ENCODE measurements at regions not wholly inside any gene's neighbourhood (a gene's known extent, or its start where the extent isn't known, plus 50 kb on each side); places are given as distances from the start of the nearest gene placed in this dataset.

DNA sequence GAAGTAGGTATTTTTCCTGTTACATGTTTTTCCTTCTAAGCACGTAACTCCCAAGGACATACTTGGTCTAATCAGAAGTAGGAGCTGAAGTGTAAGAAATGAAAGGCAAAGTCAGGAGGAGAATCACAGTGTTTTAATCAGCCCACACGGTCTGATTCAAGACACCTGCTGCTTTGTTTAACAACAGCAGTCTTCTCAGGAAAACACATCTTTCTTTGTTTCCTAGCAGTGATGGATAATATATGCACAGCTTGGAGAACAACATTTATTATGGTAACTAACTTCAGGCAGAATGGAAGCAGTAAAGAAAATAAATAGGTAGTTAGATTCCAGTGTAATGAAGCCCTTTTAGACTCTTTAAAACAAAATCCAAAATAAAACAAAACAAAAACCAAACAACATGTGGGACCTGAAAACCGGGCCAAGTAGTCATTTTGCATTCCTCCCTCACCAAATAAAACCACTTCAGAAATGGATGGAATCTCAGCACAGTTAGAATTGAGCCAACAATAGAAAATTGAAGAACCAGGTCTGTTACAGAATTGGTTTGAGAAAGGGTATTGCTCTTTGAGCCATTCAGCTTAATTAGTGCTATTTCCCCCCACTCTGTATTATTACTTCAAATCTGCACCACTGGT is 61.1 kb upstream of the UGP2 start:
- peak; percentile 34 for DNase-seq (ENCODE audit: low spot score)

DNA sequence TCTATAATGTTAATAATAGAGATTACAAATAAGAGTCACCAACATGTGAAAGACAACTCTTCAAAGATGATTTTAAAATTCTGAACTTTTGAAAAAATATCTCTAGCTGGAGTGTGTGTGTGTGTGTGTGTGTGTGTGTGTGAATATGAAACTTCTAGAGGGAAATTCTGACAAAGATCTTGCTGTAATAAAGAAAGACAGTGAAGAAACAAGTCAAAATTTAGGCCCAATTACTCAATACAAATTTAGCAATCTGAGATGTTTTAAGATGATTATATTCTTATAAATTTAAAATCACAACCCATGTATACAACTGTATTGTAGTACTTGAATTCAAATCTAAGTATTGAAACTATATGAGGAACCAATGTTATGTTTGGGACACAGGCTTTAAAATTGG is 57.2 kb upstream of the UGP2 start:
- no peak for DNase-seq (ENCODE audit: low spot score)

DNA sequence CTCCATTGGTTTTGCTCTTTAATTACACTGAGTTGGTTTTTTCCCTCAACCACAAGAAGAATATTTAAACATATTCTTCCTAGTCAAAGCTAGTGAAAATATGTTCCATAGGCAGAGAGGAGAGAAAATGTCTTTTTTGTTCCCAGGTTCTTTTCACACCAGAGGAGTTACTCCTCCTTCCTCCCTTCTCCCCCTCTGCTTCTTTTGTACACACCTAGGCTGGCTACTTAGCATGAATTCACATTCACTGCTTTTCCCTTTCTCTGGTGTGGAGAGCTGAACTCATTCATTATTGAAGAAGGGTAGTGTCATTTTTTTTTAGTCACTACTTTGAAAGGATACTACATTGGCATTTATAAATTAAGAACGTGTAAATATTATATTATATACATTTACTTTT is 56.6 kb upstream of the UGP2 start:
- no peak for DNase-seq (ENCODE audit: low spot score)

- no peak for DNase-seq (ENCODE audit: low spot score)
Observed at GRCh38 chr2:63786471-63786870, 55.2 kb upstream of the UGP2 start.

DNA sequence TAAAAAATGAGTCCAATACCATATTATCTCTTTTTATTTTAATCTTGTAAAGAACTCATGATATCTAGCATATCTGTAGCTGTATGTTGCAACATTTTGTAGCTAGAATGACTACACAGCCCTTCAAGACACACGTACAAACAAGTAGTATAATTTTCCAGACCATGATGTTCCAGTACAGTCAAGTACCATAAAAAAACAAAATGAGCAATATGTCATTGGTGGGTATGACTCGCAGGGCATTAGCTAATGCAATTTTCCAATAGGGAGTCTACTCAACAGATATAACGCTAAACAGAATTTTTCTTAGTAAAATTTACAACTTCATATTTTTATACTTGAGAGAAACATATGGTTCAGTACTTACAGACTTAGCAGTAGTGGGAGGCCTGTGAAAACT is 53.6 kb upstream of the UGP2 start:
- DNase-seq (ENCODE audit: low spot score), result no peak

- no peak for DNase-seq (ENCODE audit: low spot score)
Observed at GRCh38 chr2:63789338-63790020, 52.2 kb upstream of the UGP2 start.

- DNase-seq (ENCODE audit: low spot score), result no peak
Observed at GRCh38 chr2:63790491-63790890, 51.2 kb upstream of the UGP2 start.

DNA sequence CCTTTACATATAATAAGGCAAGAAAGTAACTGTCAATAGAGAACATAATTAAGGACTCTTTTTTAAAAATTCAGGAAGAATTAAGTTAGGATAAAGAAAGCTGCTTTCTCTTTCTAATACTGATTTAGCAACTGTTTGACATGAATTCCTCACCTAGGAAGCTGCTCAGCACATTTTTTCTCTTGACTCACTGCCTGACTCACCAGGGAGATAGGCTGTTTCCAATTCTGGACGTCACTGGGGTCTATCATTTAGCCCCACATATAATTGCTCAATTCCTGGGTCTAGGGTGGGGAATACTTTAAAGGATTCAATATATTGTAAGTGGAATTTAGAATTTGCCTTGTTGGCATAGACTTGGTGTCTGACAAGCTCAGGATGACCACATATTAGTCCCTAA is 50.8 kb upstream of the UGP2 start:
- peak; percentile 23 for DNase-seq (ENCODE audit: low spot score)

- DNase-seq (ENCODE audit: low spot score), result no peak
Observed at GRCh38 chr2:63791387-63791786, 50.3 kb upstream of the UGP2 start.

All from COLO829 (cell line).